Prostate gland (tissue), 2 donors: ENCODE measurements at regions not wholly inside any gene's neighbourhood (a gene's known extent, or its start where the extent isn't known, plus 50 kb on each side); places are given as distances from the start of the nearest gene placed in this dataset.
"Not testable (repeated sequence)": the region's sequence is repeated elsewhere in the genome, so short reads cannot be mapped to it uniquely, and the experiment has no call there.

ENCODE experiments used
- CTCF ChIP-seq, 4 experiments: fragments of 200-600 bp in 2 of 4; fragments of 450-650 bp in 2 of 4; sonication (generic) in 2 of 4; IDR thresholded peaks; 1 replicate in 3 of 4; 2 replicates in 1 of 4; pipeline ENCODE4 v1.5.1; 2016 to 2019; ENCODE audit warnings: antibody characterized with exemption in 4 of 4, mild to moderate bottlenecking in 2 of 4, moderate library complexity in 2 of 4
- POLR2A ChIP-seq: fragments of 450-650 bp; IDR thresholded peaks from one replicate; pipeline ENCODE4 v1.6.1; 2016; ENCODE audit warnings: antibody characterized with exemption, mild to moderate bottlenecking
- POLR2AphosphoS5 ChIP-seq: sonication (generic); formaldehyde crosslinking; IDR thresholded peaks from one replicate; pipeline ENCODE4 v1.6.1; 2017; ENCODE audit warnings: antibody characterized with exemption

GRCh38 chr4:189740118-189740517, 200.6 kb upstream of the FRG1 start:
- not testable (repeated sequence) for TF ChIP-seq CTCF (IDR thresholded peaks at IDR 0.05); POLR2AphosphoS5; POLR2A
